Osteoblast (primary cell): ENCODE measurements at regions not wholly inside any gene's neighbourhood (a gene's known extent, or its start where the extent isn't known, plus 50 kb on each side); places are given as distances from the start of the nearest gene placed in this dataset.

Source experiments
- DNase-seq: peaks from one replicate; pipeline ENCODE4 v3.0.0; 2011; ENCODE audit warnings: low spot score, mixed read lengths; ENCODE audit not compliant: insufficient read length; ENCODE audit errors: missing footprints
- H2AFZ ChIP-seq: 2 replicates; pipeline ENCODE4 v1.6.0; 2011; ENCODE audit warnings: mild to moderate bottlenecking, low read length
- H3K27ac ChIP-seq: 2 replicates; pipeline ENCODE4 v1.5.1; 2011; ENCODE audit warnings: mild to moderate bottlenecking, low read depth, low read length, moderate library complexity
- H3K27me3 ChIP-seq: 2 replicates; pipeline ENCODE4 v1.6.0; 2012; ENCODE audit warnings: mild to moderate bottlenecking, control low read depth, inconsistent platforms, low read length, moderate library complexity; ENCODE audit not compliant: insufficient read depth
- H3K36me3 ChIP-seq: 2 replicates; pipeline ENCODE4 v1.5.1; 2011; ENCODE audit warnings: mild to moderate bottlenecking, low read length, control low read depth, moderate library complexity; ENCODE audit not compliant: insufficient read depth
- H3K4me1 ChIP-seq: 2 replicates; pipeline ENCODE4 v1.5.1; 2011; ENCODE audit warnings: mild to moderate bottlenecking, low read length, control low read depth, moderate library complexity; ENCODE audit not compliant: insufficient read depth
- H3K4me2 ChIP-seq: 2 replicates; pipeline ENCODE4 v1.6.0; 2011; ENCODE audit warnings: mild to moderate bottlenecking, low read length; ENCODE audit not compliant: insufficient read depth
- H3K4me3 ChIP-seq: fragments of 200-600 bp; sonication (generic); 3 replicates; pipeline ENCODE4 v1.5.1; 2012; ENCODE audit warnings: mild to moderate bottlenecking, low read length, inconsistent platforms; ENCODE audit not compliant: insufficient read depth
- H3K79me2 ChIP-seq: 2 replicates; pipeline ENCODE4 v1.6.0; 2012; ENCODE audit warnings: mild to moderate bottlenecking, low read length, control low read depth, inconsistent platforms; ENCODE audit not compliant: insufficient read depth
- H3K9me3 ChIP-seq: 2 replicates; pipeline ENCODE4 v1.5.1; 2011; ENCODE audit warnings: low read depth, low read length, control low read depth
- H4K20me1 ChIP-seq: 2 replicates; pipeline ENCODE4 v1.6.0; 2012; ENCODE audit warnings: mild to moderate bottlenecking, low read length, control low read depth; ENCODE audit not compliant: insufficient read depth
- CTCF ChIP-seq: IDR thresholded peaks from 2 replicates; pipeline ENCODE4 v1.5.1; 2011; ENCODE audit warnings: mild to moderate bottlenecking, low read depth, low read length, moderate library complexity; ENCODE audit errors: extremely low read depth

GRCh38 chr1:103327054-103327719 is 198.3 kb upstream of the RNPC3 start:
- TF ChIP-seq CTCF = no peak
- Histone ChIP-seq H3K4me1 (no peaks in the 10 kb centered on the region), H3K4me3 (no peak overlapping the region), H3K9me3 (no peaks in the 10 kb centered on the region), H3K79me2 (no peaks in the 10 kb centered on the region), H3K27ac (no peak overlapping the region), H2AFZ (no peak overlapping the region), H4K20me1 (no peaks in the 10 kb centered on the region), H3K4me2 (no peak overlapping the region), H3K27me3 (no peaks in the 10 kb centered on the region), H3K36me3 (no peaks in the 10 kb centered on the region)
- no peak for DNase-seq

GRCh38 chr1:103326595-103326994 is 198.9 kb upstream of the RNPC3 start:
- Histone ChIP-seq H3K27ac (no peak overlapping the region), H4K20me1 (no peaks in the 10 kb centered on the region)

GRCh38 chr1:103309786-103310185 is 201.5 kb upstream of the COL11A1 start:
- Histone ChIP-seq H3K4me1 (no peaks in the 10 kb centered on the region), H3K4me3 (no peak overlapping the region), H3K79me2 (no peaks in the 10 kb centered on the region), H3K36me3 (no peaks in the 10 kb centered on the region), H3K9me3 (no peaks in the 10 kb centered on the region), H3K27me3 (no peaks in the 10 kb centered on the region), H3K27ac (no peak overlapping the region), H4K20me1 (no peaks in the 10 kb centered on the region), H2AFZ (no peak overlapping the region), H3K4me2 (no peak overlapping the region)
- TF ChIP-seq CTCF = no peak
- DNase-seq = no peak

More at GRCh38 chr1:103326595-103326994, 198.9 kb upstream of the RNPC3 start:
- no peaks in the 10 kb centered on the region for H3K4me1 ChIP-seq
- no peak overlapping the region for H2AFZ ChIP-seq
- H3K36me3 ChIP-seq = no peaks in the 10 kb centered on the region
- no peaks in the 10 kb centered on the region for H3K9me3 ChIP-seq
- TF ChIP-seq CTCF = no peak
- H3K4me3 ChIP-seq = no peak overlapping the region
- H3K27me3 ChIP-seq = no peaks in the 10 kb centered on the region
- no peaks in the 10 kb centered on the region for H3K79me2 ChIP-seq
- no peak overlapping the region for H3K4me2 ChIP-seq
- DNase-seq = no peak

- Histone ChIP-seq H3K9me3 (no peaks in the 10 kb centered on the region), H3K27ac (no peak overlapping the region), H3K79me2 (no peaks in the 10 kb centered on the region), H3K27me3 (no peaks in the 10 kb centered on the region), H3K4me1 (no peaks in the 10 kb centered on the region), H3K36me3 (no peaks in the 10 kb centered on the region), H3K4me3 (no peak overlapping the region), H2AFZ (no peak overlapping the region), H3K4me2 (no peak overlapping the region), H4K20me1 (no peaks in the 10 kb centered on the region)
- no peak for TF ChIP-seq CTCF
- no peak for DNase-seq
Measured at GRCh38 chr1:103307751-103308150, 199.4 kb upstream of the COL11A1 start.
